Esophagus squamous epithelium (tissue), 5 donors: ENCODE measurements at regions not wholly inside any gene's neighbourhood (a gene's known extent, or its start where the extent isn't known, plus 50 kb on each side); places are given as distances from the start of the nearest gene placed in this dataset.

Experiments used
- DNase-seq: peaks from one replicate; lab custom pipeline; 2025; lab: John Stamatoyannopoulos, UW
- H3K27ac ChIP-seq, 4 donors: fragments of 200-600 bp; sonication (generic); one replicate each; pipeline ENCODE4 v1.5.1; 2016 to 2019; ENCODE audit warnings: mild to moderate bottlenecking in 1 of 4
- H3K27me3 ChIP-seq, 4 donors: fragments of 200-600 bp; sonication (generic); 1 replicate in 3 of 4; 2 replicates in 1 of 4; pipeline versions ENCODE4 v1.5.1 to v1.6.0; 2017 to 2021; ENCODE audit warnings: antibody characterized with exemption in 1 of 4
- H3K36me3 ChIP-seq, 3 donors: fragments of 200-600 bp; sonication (generic); one replicate each; pipeline ENCODE4 v1.5.1; 2016 to 2019
- H3K4me1 ChIP-seq, 3 donors: fragments of 200-600 bp; sonication (generic); one replicate each; pipeline ENCODE4 v1.5.1; 2017 to 2019
- H3K4me3 ChIP-seq, 4 donors: fragments of 200-600 bp; sonication (generic); 1 replicate in 3 of 4; 2 replicates in 1 of 4; pipeline ENCODE4 v1.5.1; 2016 to 2019; ENCODE audit warnings: mild to moderate bottlenecking in 2 of 4, moderate library complexity in 1 of 4
- H3K9me3 ChIP-seq, 3 donors: fragments of 200-600 bp; sonication (generic); one replicate each; pipeline ENCODE4 v1.5.1; 2016 to 2019
- POLR2A ChIP-seq, 4 donors: fragments of 450-650 bp; IDR thresholded peaks; one replicate each; pipeline ENCODE4 v1.6.1; 2017; ENCODE audit warnings: antibody characterized with exemption in 4 of 4, mild to moderate bottlenecking in 4 of 4, moderate library complexity in 3 of 4
- WGBS, 2 donors: methylation state at CpG; one replicate each; pipeline ENCODE4 v1.1.5; 2018; 5-methylcytosine and 5-hydroxymethylcytosine counted together
- intact Hi-C: fragments of 100-400 bp; cut with DNase I; formaldehyde crosslinking; loops from one replicate; pipeline ENCODE4 v1.15.0; 2022
- TF ChIP-seq, protein P1 (sequence below), 6 experiments: fragments of 450-650 bp in 4 of 6; fragments of 200-600 bp in 2 of 6; sonication (generic) in 2 of 6; IDR thresholded peaks; one replicate each; pipeline ENCODE4 v1.5.1; 2016 to 2019; ENCODE audit warnings: antibody characterized with exemption in 6 of 6, mild to moderate bottlenecking in 4 of 6, moderate library complexity in 4 of 6
- donor health status: DM: yes; HTN: yes; CAD: no.

DNA sequence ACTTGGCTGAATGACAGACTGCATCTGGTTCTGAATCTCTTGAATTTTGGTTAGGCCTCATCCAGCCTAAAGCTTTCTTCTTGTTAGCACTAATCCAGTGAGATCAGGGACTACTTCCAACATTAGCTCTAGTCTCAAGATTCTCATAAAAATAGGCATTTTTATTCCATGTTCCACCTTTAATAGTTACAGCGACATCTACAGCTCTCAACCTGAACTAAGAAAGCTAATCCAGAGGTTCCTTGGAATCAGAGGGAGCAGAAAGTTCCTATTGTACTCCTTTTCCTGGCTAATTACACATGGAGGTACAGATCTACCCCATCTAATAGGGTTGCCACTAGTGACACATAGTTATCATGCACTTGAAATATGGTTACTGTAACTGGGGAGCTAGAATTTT, 391.9 kb downstream of the RMST start:
- DNase-seq: no peak
- Histone ChIP-seq H3K4me1 (no peaks in the 10 kb centered on the region), H3K36me3 (no peaks in the 10 kb centered on the region), H3K9me3 (no peaks in the 10 kb centered on the region), H3K27me3 (no peaks in the 10 kb centered on the region), H3K27ac (no peak overlapping the region), H3K4me3 (no peak overlapping the region)
- WGBS, 2 donors: 70 to 86% methylated on average over 1 of the region's 1 CpG
- TF ChIP-seq, protein P1, sequence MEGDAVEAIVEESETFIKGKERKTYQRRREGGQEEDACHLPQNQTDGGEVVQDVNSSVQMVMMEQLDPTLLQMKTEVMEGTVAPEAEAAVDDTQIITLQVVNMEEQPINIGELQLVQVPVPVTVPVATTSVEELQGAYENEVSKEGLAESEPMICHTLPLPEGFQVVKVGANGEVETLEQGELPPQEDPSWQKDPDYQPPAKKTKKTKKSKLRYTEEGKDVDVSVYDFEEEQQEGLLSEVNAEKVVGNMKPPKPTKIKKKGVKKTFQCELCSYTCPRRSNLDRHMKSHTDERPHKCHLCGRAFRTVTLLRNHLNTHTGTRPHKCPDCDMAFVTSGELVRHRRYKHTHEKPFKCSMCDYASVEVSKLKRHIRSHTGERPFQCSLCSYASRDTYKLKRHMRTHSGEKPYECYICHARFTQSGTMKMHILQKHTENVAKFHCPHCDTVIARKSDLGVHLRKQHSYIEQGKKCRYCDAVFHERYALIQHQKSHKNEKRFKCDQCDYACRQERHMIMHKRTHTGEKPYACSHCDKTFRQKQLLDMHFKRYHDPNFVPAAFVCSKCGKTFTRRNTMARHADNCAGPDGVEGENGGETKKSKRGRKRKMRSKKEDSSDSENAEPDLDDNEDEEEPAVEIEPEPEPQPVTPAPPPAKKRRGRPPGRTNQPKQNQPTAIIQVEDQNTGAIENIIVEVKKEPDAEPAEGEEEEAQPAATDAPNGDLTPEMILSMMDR (IDR thresholded peaks at IDR 0.05): no peak
- TF ChIP-seq POLR2A (IDR thresholded peaks at IDR 0.05): no peak
- intact Hi-C loops: no loop called here

GRCh38 chr12:97862072-97862471, 399.5 kb downstream of the RMST start:
- DNase-seq: no peak
- intact Hi-C loops: no loop called here
- no peaks in the 10 kb centered on the region for H3K27me3 ChIP-seq
- H3K4me3 ChIP-seq: no peak overlapping the region
- 39 to 50% methylated on average over 2 of the region's 2 CpGs for whole genome bisulfite sequencing, 2 donors
- no peak for TF ChIP-seq POLR2A (IDR thresholded peaks at IDR 0.05)
- TF ChIP-seq, protein P1 (IDR thresholded peaks at IDR 0.05): no peak
- no peaks in the 10 kb centered on the region for H3K9me3 ChIP-seq
- no peaks in the 10 kb centered on the region for H3K4me1 ChIP-seq
- H3K36me3 ChIP-seq: no peaks in the 10 kb centered on the region
- H3K27ac ChIP-seq: no peak overlapping the region

GRCh38 chr12:97875064-97875463, 412.5 kb downstream of the RMST start:
- Histone ChIP-seq H3K4me3 (no peak overlapping the region), H3K27ac (no peak overlapping the region), H3K27me3 (no peaks in the 10 kb centered on the region), H3K4me1 (no peaks in the 10 kb centered on the region), H3K9me3 (no peaks in the 10 kb centered on the region), H3K36me3 (peaks cover 0 to 3% (median 0%) of the 10 kb centered on the region in 3 donors)
- WGBS, 2 donors: 35 to 56% methylated on average over 6 of the region's 6 CpGs
- no peak for TF ChIP-seq POLR2A (IDR thresholded peaks at IDR 0.05)
- TF ChIP-seq, protein P1 (IDR thresholded peaks at IDR 0.05): no peak
- intact Hi-C loops: no loop called here
- no peak for DNase-seq

DNA sequence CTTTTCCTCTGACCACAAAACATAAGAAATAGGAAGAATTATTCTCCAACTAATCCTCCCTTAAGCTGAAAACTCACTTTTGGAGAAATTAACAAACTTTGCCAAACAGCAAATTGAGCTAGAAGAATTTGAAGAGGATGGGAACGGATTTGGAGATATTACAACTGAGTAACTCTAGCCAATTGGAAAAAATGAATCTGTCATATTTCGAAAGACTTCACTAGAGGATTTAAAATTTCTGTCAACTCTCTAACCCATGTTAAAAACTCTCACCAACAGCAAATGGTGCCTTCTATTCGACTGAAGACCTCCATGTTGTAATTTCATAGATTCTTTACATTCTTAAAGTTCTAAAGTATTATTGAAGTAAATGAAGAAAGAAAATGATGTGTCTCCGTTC, 414.2 kb downstream of the RMST start:
- no peaks in the 10 kb centered on the region for H3K9me3 ChIP-seq
- WGBS, 2 donors: 38 to 42% methylated on average over 4 of the region's 4 CpGs
- no peak for DNase-seq
- no peak overlapping the region for H3K4me3 ChIP-seq
- H3K27me3 ChIP-seq: no peaks in the 10 kb centered on the region
- H3K27ac ChIP-seq: no peak overlapping the region
- intact Hi-C loops: no loop called here
- TF ChIP-seq POLR2A (IDR thresholded peaks at IDR 0.05): no peak
- TF ChIP-seq, protein P1 (IDR thresholded peaks at IDR 0.05): no peak
- H3K36me3 ChIP-seq: peaks cover 0 to 3% (median 0%) of the 10 kb centered on the region in 3 donors
- no peaks in the 10 kb centered on the region for H3K4me1 ChIP-seq

DNA sequence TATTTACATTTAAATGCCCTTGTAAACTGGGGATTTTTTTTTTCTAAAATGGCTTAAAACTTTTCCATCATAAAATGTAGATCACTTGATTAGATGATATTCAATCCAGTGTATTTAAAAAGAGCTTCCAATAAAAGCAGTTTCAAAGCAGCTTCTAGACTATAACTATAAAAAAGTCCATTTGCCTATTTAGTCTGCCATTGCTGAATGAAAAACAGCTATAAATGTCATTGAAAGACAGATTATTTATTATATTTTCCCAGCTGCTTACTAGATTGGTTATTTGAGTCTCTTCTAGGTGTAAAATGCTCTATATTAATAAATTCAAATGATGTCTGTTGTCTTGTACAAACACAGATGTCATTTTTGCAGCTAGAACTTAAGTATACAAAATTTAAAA, 414.8 kb downstream of the RMST start:
- H3K9me3 ChIP-seq: no peaks in the 10 kb centered on the region
- no peaks in the 10 kb centered on the region for H3K27me3 ChIP-seq
- intact Hi-C loops: no loop called here
- TF ChIP-seq POLR2A (IDR thresholded peaks at IDR 0.05): no peak
- TF ChIP-seq, protein P1 (IDR thresholded peaks at IDR 0.05): no peak
- no peak for DNase-seq
- no peak overlapping the region for H3K4me3 ChIP-seq
- no peak overlapping the region for H3K27ac ChIP-seq
- peaks cover 0 to 3% (median 0%) of the 10 kb centered on the region in 3 donors for H3K36me3 ChIP-seq
- no peaks in the 10 kb centered on the region for H3K4me1 ChIP-seq
